ENCODE measurements at regions not wholly inside any gene's neighbourhood (a gene's known extent, or its start where the extent isn't known, plus 50 kb on each side); places are given as distances from the start of the nearest gene placed in this dataset.

DNA sequence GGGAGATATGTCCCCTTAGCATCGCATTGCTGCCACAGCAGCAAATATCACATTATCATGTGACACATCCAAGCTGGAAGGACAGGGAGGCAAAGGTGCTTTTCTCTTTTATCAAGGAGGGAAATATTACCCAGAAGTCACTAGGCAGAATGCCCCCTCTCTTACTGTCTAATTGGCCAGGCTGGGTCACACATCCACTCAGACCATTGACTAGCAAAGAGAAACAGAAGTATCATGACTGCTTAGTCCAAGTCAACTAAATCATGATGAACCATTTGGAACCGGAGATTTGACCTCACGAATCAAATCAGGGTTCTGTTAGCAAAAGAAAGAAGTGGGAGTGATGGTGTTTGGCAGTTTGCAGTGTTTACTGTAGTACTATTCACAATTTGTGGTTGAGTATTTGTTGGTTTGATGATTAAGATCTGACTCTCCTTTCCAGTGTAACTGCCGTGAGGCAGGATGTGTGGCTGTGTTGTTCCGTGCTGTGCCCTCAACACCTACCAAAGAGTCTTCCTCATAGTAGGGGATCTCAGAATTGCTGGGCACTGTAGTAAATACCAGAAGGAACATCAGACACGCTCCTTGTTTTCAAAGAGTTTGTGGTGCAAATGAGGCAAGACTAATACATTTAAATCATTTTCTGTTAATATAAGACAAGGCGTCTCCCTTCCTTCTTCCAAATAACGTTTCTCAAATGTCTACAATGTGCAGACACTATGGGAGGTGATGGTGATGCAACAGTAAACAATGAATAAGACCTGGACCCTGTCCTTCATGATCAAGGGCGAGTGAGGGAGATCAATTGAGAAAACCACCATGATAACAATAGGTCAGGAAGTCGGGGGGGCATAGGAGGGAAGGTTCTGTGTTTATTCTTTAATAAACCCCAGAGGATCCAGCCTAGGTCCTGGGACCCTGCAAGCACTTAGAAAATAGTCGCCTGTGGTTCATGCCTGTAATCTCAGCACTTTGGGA lies 194.4 kb upstream of the CRY1 start:
- ATAC-seq (no peak), DNase-seq (no peak)
- no peaks in the 10 kb centered on the region for H3K36me3 ChIP-seq
- H3K9me3 ChIP-seq = no peaks in the 10 kb centered on the region
- H3K27me3 ChIP-seq = no peaks in the 10 kb centered on the region
- H3K27ac ChIP-seq = no peak overlapping the region
- H3K4me3 ChIP-seq = no peak overlapping the region
- intact Hi-C loops (cut with DNase I) = no loop called here
- no peaks in the 10 kb centered on the region for H3K4me1 ChIP-seq
- TF ChIP-seq, protein P1, sequence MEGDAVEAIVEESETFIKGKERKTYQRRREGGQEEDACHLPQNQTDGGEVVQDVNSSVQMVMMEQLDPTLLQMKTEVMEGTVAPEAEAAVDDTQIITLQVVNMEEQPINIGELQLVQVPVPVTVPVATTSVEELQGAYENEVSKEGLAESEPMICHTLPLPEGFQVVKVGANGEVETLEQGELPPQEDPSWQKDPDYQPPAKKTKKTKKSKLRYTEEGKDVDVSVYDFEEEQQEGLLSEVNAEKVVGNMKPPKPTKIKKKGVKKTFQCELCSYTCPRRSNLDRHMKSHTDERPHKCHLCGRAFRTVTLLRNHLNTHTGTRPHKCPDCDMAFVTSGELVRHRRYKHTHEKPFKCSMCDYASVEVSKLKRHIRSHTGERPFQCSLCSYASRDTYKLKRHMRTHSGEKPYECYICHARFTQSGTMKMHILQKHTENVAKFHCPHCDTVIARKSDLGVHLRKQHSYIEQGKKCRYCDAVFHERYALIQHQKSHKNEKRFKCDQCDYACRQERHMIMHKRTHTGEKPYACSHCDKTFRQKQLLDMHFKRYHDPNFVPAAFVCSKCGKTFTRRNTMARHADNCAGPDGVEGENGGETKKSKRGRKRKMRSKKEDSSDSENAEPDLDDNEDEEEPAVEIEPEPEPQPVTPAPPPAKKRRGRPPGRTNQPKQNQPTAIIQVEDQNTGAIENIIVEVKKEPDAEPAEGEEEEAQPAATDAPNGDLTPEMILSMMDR (IDR thresholded peaks at IDR 0.05) = no peak

- Histone ChIP-seq H3K9me3 (no peaks in the 10 kb centered on the region), H3K27me3 (no peaks in the 10 kb centered on the region), H3K36me3 (no peaks in the 10 kb centered on the region), H3K27ac (no peak overlapping the region), H3K4me1 (no peaks in the 10 kb centered on the region), H3K4me3 (no peak overlapping the region)
- intact Hi-C loops (cut with DNase I) = no loop called here
- TF ChIP-seq, protein P1 (IDR thresholded peaks at IDR 0.05) = no peak
- no peak for DNase-seq
- no peak for ATAC-seq
These were observed 195.2 kb upstream of the CRY1 start for GRCh38 chr12:107288414-107289127.

DNA sequence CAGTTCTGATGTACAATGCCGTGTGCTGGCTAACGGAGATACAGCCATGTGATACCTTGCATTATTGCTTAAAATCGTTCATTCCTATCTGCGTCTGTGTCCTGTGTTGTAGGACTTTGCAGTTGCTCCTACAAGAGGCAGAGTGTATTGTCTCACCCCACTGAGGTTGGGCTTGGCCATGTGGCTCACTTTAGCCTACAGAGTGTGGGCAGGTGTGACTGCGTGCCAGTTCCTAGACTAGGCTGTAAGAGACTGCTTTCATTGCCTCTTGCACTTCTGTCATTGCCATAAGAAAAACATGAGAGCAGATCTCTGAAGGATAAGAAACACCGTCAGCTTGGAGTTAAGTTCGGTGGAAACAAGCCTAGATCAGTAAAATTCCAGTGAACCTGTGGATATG lies 197.7 kb upstream of the CRY1 start:
- Histone ChIP-seq H3K9me3 (no peaks in the 10 kb centered on the region), H3K27me3 (no peaks in the 10 kb centered on the region), H3K4me3 (no peak overlapping the region), H3K4me1 (no peaks in the 10 kb centered on the region), H3K27ac (no peak overlapping the region), H3K36me3 (no peaks in the 10 kb centered on the region)
- TF ChIP-seq, protein P1 (IDR thresholded peaks at IDR 0.05) = no peak
- DNase-seq = no peak
- intact Hi-C loops (cut with DNase I) = no loop called here
- ATAC-seq = no peak

DNA sequence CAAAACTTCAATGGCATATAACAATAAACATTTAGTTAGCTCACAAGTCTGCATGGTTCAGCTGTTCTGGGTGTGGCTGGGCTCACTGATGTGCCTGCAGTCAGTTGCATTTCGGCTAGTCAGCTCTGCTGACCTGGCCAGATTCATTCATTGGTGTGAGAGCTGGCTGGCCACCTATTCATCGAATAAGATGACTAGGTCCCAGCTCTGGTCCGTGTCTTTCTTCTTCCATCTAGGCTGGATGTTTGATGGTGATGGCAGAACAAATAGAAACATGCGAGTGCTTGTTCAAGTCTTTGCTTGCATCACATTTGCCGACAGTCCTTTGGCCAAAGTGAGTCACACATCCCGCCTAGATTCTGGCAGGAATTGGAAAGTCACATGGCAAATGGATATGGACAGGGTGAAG lies 203.3 kb upstream of the CRY1 start:
- Histone ChIP-seq H3K9me3 (no peaks in the 10 kb centered on the region), H3K4me3 (no peak overlapping the region), H3K27ac (no peak overlapping the region), H3K4me1 (no peaks in the 10 kb centered on the region), H3K36me3 (no peaks in the 10 kb centered on the region), H3K27me3 (no peaks in the 10 kb centered on the region)
- DNase-seq (no peak), ATAC-seq (no peak)
- TF ChIP-seq, protein P1 (IDR thresholded peaks at IDR 0.05) = no peak
- intact Hi-C loops (cut with DNase I) = no loop called here

DNA sequence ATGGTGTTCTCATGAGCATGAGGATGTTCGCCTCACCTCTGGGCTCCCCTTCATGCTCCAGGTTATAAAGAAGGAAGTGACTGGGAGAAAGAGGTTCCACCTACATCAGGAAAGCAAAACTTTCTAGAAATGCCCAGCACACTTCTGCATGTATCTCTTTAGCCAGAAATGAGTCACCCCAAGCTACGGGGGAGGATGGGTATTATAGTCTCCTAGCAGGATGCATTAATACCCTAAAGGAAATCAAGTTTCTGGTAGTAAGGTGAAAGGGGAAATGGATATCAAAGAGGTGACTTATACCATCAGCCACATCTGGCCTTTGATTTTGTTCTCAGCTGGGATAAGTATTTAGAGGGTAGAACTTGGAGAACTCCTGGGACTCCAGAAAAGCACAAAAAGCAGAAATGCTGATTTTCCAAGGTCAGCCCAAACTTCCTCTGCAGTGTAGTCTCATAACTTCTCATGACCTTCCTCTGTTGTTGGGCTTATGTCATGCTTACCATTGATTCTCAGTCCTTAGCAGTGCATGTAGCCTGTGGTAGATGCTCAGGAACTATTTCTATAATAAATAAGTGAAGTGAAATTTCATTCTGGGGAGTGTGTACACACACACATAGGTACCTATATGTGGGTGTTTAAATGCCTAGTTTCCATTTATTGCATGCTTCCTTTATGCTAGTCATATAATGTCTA lies 209.4 kb upstream of the CRY1 start:
- intact Hi-C loops (cut with DNase I) = no loop called here
- ATAC-seq = no peak

More for the DNA sequence above, 209.4 kb upstream of the CRY1 start:
- no peaks in the 10 kb centered on the region for H3K36me3 ChIP-seq
- H3K4me3 ChIP-seq = no peak overlapping the region
- DNase-seq = no peak
- no peaks in the 10 kb centered on the region for H3K9me3 ChIP-seq
- H3K27me3 ChIP-seq = no peaks in the 10 kb centered on the region
- no peak overlapping the region for H3K27ac ChIP-seq
- no peaks in the 10 kb centered on the region for H3K4me1 ChIP-seq
- TF ChIP-seq, protein P1 (IDR thresholded peaks at IDR 0.05) = no peak

Measured in left lung (tissue), 4 donors.